Neuronal stem cell (in vitro differentiated cells): ENCODE measurements at regions not wholly inside any gene's neighbourhood (a gene's known extent, or its start where the extent isn't known, plus 50 kb on each side); places are given as distances from the start of the nearest gene placed in this dataset.

Experiments used
- DNase-seq: peaks from one replicate; pipeline ENCODE4 v3.0.0-alpha.2; 2013; ENCODE audit warnings: low spot score
- H2AFZ ChIP-seq: one replicate; pipeline ENCODE4 v1.6.1; 2013; ENCODE audit warnings: mild to moderate bottlenecking, low read length, inconsistent platforms
- H2AK5ac ChIP-seq: 2 replicates; pipeline ENCODE4 v1.6.1; 2013; ENCODE audit warnings: low read depth, mild to moderate bottlenecking, inconsistent platforms, low read length, moderate library complexity, mixed read lengths
- H2BK120ac ChIP-seq: 2 replicates; pipeline ENCODE4 v1.6.1; 2013; ENCODE audit warnings: low read depth, mild to moderate bottlenecking, inconsistent platforms, low read length, moderate library complexity, mixed read lengths
- H2BK12ac ChIP-seq: one replicate; pipeline ENCODE4 v1.6.1; 2013; ENCODE audit warnings: low read length, inconsistent platforms
- H2BK15ac ChIP-seq: 2 replicates; pipeline ENCODE4 v1.6.1; 2013; ENCODE audit warnings: mild to moderate bottlenecking, low read length, inconsistent platforms, mixed read lengths
- H2BK5ac ChIP-seq: one replicate; pipeline ENCODE4 v1.6.1; 2013; ENCODE audit warnings: inconsistent platforms, mild to moderate bottlenecking, low read length, moderate library complexity
- H3K14ac ChIP-seq: one replicate; pipeline ENCODE4 v1.6.1; 2013; ENCODE audit warnings: low read length, inconsistent platforms
- H3K18ac ChIP-seq: 2 replicates; pipeline ENCODE4 v1.6.1; 2013; ENCODE audit warnings: low read length, inconsistent platforms
- H3K23ac ChIP-seq: 2 replicates; pipeline ENCODE4 v1.6.1; 2013; ENCODE audit warnings: low read depth, mild to moderate bottlenecking, mixed read lengths, low read length, inconsistent platforms; ENCODE audit not compliant: poor library complexity
- H3K27ac ChIP-seq: replicated peaks from 3 replicates; pipeline ENCODE4 v1.5.1; 2013; ENCODE audit warnings: low read length, inconsistent platforms
- H3K27me3 ChIP-seq, 3 experiments: 2 replicates each; pipeline ENCODE4 v1.6.1; 2013; ENCODE audit warnings: low read length in 3 of 3, mild to moderate bottlenecking in 2 of 3, inconsistent platforms in 1 of 3, low read depth in 1 of 3, mixed read lengths in 1 of 3, moderate library complexity in 1 of 3; ENCODE audit not compliant: control insufficient read depth in 3 of 3, insufficient read depth in 3 of 3
- H3K36me3 ChIP-seq, 2 donors: replicated peaks in 1 of 2; 2 replicates each; pipeline ENCODE4 v1.6.1; 2013; ENCODE audit warnings: low read length in 2 of 2; ENCODE audit not compliant: control insufficient read depth in 2 of 2, insufficient read depth in 2 of 2
- H3K4ac ChIP-seq: 2 replicates; pipeline ENCODE4 v1.6.1; 2013; ENCODE audit warnings: inconsistent platforms, mild to moderate bottlenecking, low read length, moderate library complexity
- H3K4me1 ChIP-seq, 2 donors: 1 replicate in 1 of 2; 2 replicates in 1 of 2; pipeline ENCODE4 v1.6.1; 2013; ENCODE audit warnings: low read length in 2 of 2, low read depth in 1 of 2; ENCODE audit not compliant: control insufficient read depth in 2 of 2, insufficient read depth in 1 of 2
- H3K4me2 ChIP-seq: one replicate; pipeline ENCODE4 v1.6.1; 2013; ENCODE audit warnings: mild to moderate bottlenecking, low read length, inconsistent platforms; ENCODE audit not compliant: insufficient read depth, poor library complexity, severe bottlenecking
- H3K4me3 ChIP-seq, 2 donors: 2 replicates each; pipeline ENCODE4 v1.5.1; 2013; ENCODE audit warnings: low read length in 2 of 2, mild to moderate bottlenecking in 2 of 2, inconsistent platforms in 1 of 2, moderate library complexity in 1 of 2
- H3K79me1 ChIP-seq: one replicate; pipeline ENCODE4 v1.6.1; 2013; ENCODE audit warnings: low read depth, mild to moderate bottlenecking, inconsistent platforms, low read length, moderate library complexity
- H3K9ac ChIP-seq: one replicate; pipeline ENCODE4 v1.6.1; 2013; ENCODE audit warnings: mild to moderate bottlenecking, low read depth, low read length, inconsistent platforms; ENCODE audit not compliant: poor library complexity
- H3K9me3 ChIP-seq, 2 donors: replicated peaks in 1 of 2; 2 replicates each; pipeline versions ENCODE3 to v1.6.1; 2013; ENCODE audit warnings: low read length in 2 of 2, mild to moderate bottlenecking in 2 of 2, inconsistent platforms in 1 of 2, low read depth in 1 of 2, mixed read lengths in 1 of 2, moderate library complexity in 1 of 2; ENCODE audit not compliant: control insufficient read depth in 2 of 2, insufficient read depth in 1 of 2
- H4K8ac ChIP-seq: one replicate; pipeline ENCODE4 v1.6.1; 2013; ENCODE audit warnings: low read depth, mild to moderate bottlenecking, inconsistent platforms, low read length, moderate library complexity
- H4K91ac ChIP-seq: one replicate; pipeline ENCODE4 v1.6.1; 2013; ENCODE audit warnings: low read length, low read depth, mild to moderate bottlenecking, inconsistent platforms; ENCODE audit not compliant: poor library complexity
- WGBS, 2 donors: extraction: QIAGEN DNeasy Blood & Tissue Kit; methylation state at CpG; one replicate each; pipeline ENCODE4 v1.1.7; 2013; ENCODE audit warnings: missing lambda C conversion rate in 2 of 2, mixed read lengths in 1 of 2; ENCODE audit not compliant: insufficient read length in 2 of 2, insufficient replicate concordance in 1 of 2; ENCODE audit errors: extremely low coverage in 2 of 2; 5-methylcytosine and 5-hydroxymethylcytosine counted together

DNA sequence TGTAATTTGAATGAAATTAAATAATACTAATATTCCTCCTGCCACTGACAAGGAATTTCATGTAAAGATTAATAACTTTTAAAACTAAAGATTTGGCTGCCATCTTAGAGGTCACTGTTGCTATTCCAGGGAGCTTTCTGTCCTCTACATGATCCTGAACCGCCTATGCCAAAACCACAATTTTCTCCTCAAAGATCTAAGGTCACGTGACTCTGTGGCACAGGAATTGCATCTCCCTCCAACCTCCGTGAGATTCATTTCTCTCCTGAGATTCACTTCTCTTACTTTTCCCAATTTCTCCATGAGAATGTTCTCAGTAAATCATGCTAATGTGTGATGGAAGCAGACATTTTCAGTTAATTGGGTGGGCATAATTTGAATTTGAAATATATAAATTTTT, 379.6 kb upstream of the TSHZ2 start:
- Histone ChIP-seq H2BK120ac (no peak overlapping the region), H3K18ac (no peak overlapping the region), H3K4ac (no peak overlapping the region), H4K91ac (no peak overlapping the region), H3K27me3 (no peaks in the 10 kb centered on the region), H3K4me2 (no peak overlapping the region), H3K36me3 (no peaks in the 10 kb centered on the region), H3K14ac (no peak overlapping the region), H2BK12ac (no peak overlapping the region), H3K9ac (no peak overlapping the region), H2BK15ac (no peak overlapping the region), H3K9me3 (no peaks in the 10 kb centered on the region), H3K4me3 (no peak overlapping the region), H2AFZ (no peak overlapping the region), H3K4me1 (no peaks in the 10 kb centered on the region), H2AK5ac (no peak overlapping the region), H3K23ac (no peak overlapping the region), H3K27ac (no peak overlapping the region), H2BK5ac (no peak overlapping the region), H3K79me1 (no peaks in the 10 kb centered on the region), H4K8ac (no peak overlapping the region)
- no CpG with 5 or more reads among the region's 3 CpGs for WGBS, 2 donors
- no peak for DNase-seq

GRCh38 chr20:52590100-52590499, 382.1 kb upstream of the TSHZ2 start:
- no peaks in the 10 kb centered on the region for H3K79me1 ChIP-seq
- H3K36me3 ChIP-seq: no peaks in the 10 kb centered on the region
- no peak overlapping the region for H3K27ac ChIP-seq
- no peaks in the 10 kb centered on the region for H3K9me3 ChIP-seq
- H3K4me2 ChIP-seq: no peak overlapping the region
- WGBS, 2 donors: no CpG with 5 or more reads among the region's 2 CpGs
- H2BK15ac ChIP-seq: no peak overlapping the region
- no peak overlapping the region for H3K23ac ChIP-seq
- H2BK12ac ChIP-seq: no peak overlapping the region
- H3K4me3 ChIP-seq: no peak overlapping the region
- DNase-seq: no peak
- no peak overlapping the region for H2BK5ac ChIP-seq
- no peaks in the 10 kb centered on the region for H3K4me1 ChIP-seq
- no peak overlapping the region for H3K14ac ChIP-seq
- no peak overlapping the region for H3K4ac ChIP-seq
- H2AFZ ChIP-seq: no peak overlapping the region
- no peak overlapping the region for H4K8ac ChIP-seq
- H4K91ac ChIP-seq: no peak overlapping the region
- H3K27me3 ChIP-seq: no peaks in the 10 kb centered on the region
- H3K18ac ChIP-seq: no peak overlapping the region
- no peak overlapping the region for H2AK5ac ChIP-seq
- no peak overlapping the region for H3K9ac ChIP-seq
- H2BK120ac ChIP-seq: no peak overlapping the region

GRCh38 chr20:52589251-52589812, 382.8 kb upstream of the TSHZ2 start:
- no CpG with 5 or more reads among the region's 3 CpGs for WGBS, 2 donors
- H4K91ac ChIP-seq: no peak overlapping the region

GRCh38 chr20:52586660-52587059, 385.5 kb upstream of the TSHZ2 start:
- Histone ChIP-seq H4K91ac (no peak overlapping the region), H3K4me2 (no peak overlapping the region), H3K79me1 (no peaks in the 10 kb centered on the region), H3K27ac (no peak overlapping the region), H2BK5ac (no peak overlapping the region), H3K4ac (no peak overlapping the region), H2AFZ (no peak overlapping the region), H3K27me3 (no peaks in the 10 kb centered on the region), H3K9me3 (no peaks in the 10 kb centered on the region), H2AK5ac (no peak overlapping the region), H3K4me1 (peaks cover 2 to 3% of the 10 kb centered on the region in 2 donors), H2BK12ac (no peak overlapping the region), H3K36me3 (no peaks in the 10 kb centered on the region), H3K4me3 (no peak overlapping the region), H3K23ac (no peak overlapping the region), H4K8ac (no peak overlapping the region), H3K14ac (no peak overlapping the region), H3K9ac (no peak overlapping the region), H2BK15ac (no peak overlapping the region), H2BK120ac (no peak overlapping the region), H3K18ac (no peak overlapping the region)
- DNase-seq: no peak

More at GRCh38 chr20:52589251-52589812, 382.8 kb upstream of the TSHZ2 start:
- no peak overlapping the region for H2BK5ac ChIP-seq
- no peak overlapping the region for H2BK120ac ChIP-seq
- no peaks in the 10 kb centered on the region for H3K79me1 ChIP-seq
- H3K4me1 ChIP-seq: no peaks in the 10 kb centered on the region
- H3K9ac ChIP-seq: no peak overlapping the region
- no peak overlapping the region for H2AFZ ChIP-seq
- no peak overlapping the region for H3K27ac ChIP-seq
- H2AK5ac ChIP-seq: no peak overlapping the region
- no peak overlapping the region for H3K4ac ChIP-seq
- no peak overlapping the region for H3K14ac ChIP-seq
- no peak for DNase-seq
- no peaks in the 10 kb centered on the region for H3K27me3 ChIP-seq
- H4K8ac ChIP-seq: no peak overlapping the region
- no peak overlapping the region for H2BK15ac ChIP-seq
- no peak overlapping the region for H3K18ac ChIP-seq
- H3K9me3 ChIP-seq: no peaks in the 10 kb centered on the region
- H2BK12ac ChIP-seq: no peak overlapping the region
- H3K23ac ChIP-seq: no peak overlapping the region
- no peaks in the 10 kb centered on the region for H3K36me3 ChIP-seq
- no peak overlapping the region for H3K4me2 ChIP-seq
- no peak overlapping the region for H3K4me3 ChIP-seq
